GM13977 (cell line): ENCODE measurements at regions not wholly inside any gene's neighbourhood (a gene's known extent, or its start where the extent isn't known, plus 50 kb on each side); places are given as distances from the start of the nearest gene placed in this dataset.
"Not testable (repeated sequence)": the region's sequence is repeated elsewhere in the genome, so short reads cannot be mapped to it uniquely, and the experiment has no call there.

Source experiments
- DNase-seq: peaks from one replicate; pipeline ENCODE4 v3.0.0; 2012; ENCODE audit warnings: low spot score
- CTCF ChIP-seq: IDR thresholded peaks from 2 replicates; pipeline ENCODE4 v1.5.1; 2012; ENCODE audit warnings: mild to moderate bottlenecking, control low read depth; ENCODE audit not compliant: insufficient read depth; ENCODE audit errors: extremely low read depth, missing control alignments
- in situ Hi-C: fragments of 300-500 bp; cut with MboI; formaldehyde crosslinking; loops from one replicate; pipeline ENCODE4 v1.12.0; 2022; ENCODE audit warnings: low sequenced_read_pairs, low pct_unique_long_range_greater_than_20kb, mixed read lengths, inconsistent platforms; ENCODE audit not compliant: unreplicated experiment

- no peak for DNase-seq
- no peak for TF ChIP-seq CTCF
- in situ Hi-C loops, result no loop called here
These were observed 63.8 kb upstream of the SRD5A2 start for GRCh38 chr2:31644551-31644950.

GRCh38 chr2:31642707-31643106 is 62.0 kb upstream of the SRD5A2 start:
- DNase-seq, result no peak
- no peak for TF ChIP-seq CTCF
- in situ Hi-C loops, result no loop called here

- DNase-seq, in situ Hi-C loops: not testable (repeated sequence)
These were observed 51.5 kb upstream of the SRD5A2 start for GRCh38 chr2:31632201-31632600.
